HG03469 (cell line): ENCODE measurements at regions not wholly inside any gene's neighbourhood (a gene's known extent, or its start where the extent isn't known, plus 50 kb on each side); places are given as distances from the start of the nearest gene placed in this dataset.
"Not testable (repeated sequence)": the region's sequence is repeated elsewhere in the genome, so short reads cannot be mapped to it uniquely, and the experiment has no call there.

Experiments
- ATAC-seq: cut with Tn5 transposase; IDR thresholded peaks from one replicate; pipeline ENCODE4 v1.9.1; 2021; ENCODE audit warnings: mild to moderate bottlenecking, moderate library complexity, moderate number of reproducible peaks; ENCODE audit not compliant: unreplicated experiment

- peak; percentile 25 for ATAC-seq
Observed at GRCh38 chr10:29734962-29735627, 100.3 kb upstream of the SVIL start.

GRCh38 chr10:29734640-29734961 is 99.8 kb upstream of the SVIL start:
- no peak for ATAC-seq

GRCh38 chr10:29733323-29733722 is 98.6 kb upstream of the SVIL start:
- no peak for ATAC-seq

- ATAC-seq, result no peak
Observed at GRCh38 chr10:29732918-29733317, 98.1 kb upstream of the SVIL start.

- ATAC-seq, result no peak
Observed at GRCh38 chr10:29731760-29732159, 97.0 kb upstream of the SVIL start.

- ATAC-seq, result no peak
Observed at GRCh38 chr10:29730969-29731368, 96.2 kb upstream of the SVIL start.

- ATAC-seq, result no peak
Observed at GRCh38 chr10:29730458-29730857, 95.7 kb upstream of the SVIL start.

GRCh38 chr10:29728541-29729049 is 93.8 kb upstream of the SVIL start:
- no peak for ATAC-seq

GRCh38 chr10:29725927-29726326 is 91.2 kb upstream of the SVIL start:
- ATAC-seq, result not testable (repeated sequence)

- no peak for ATAC-seq
Observed at GRCh38 chr10:29725133-29725720, 90.5 kb upstream of the SVIL start.

- ATAC-seq, result no peak
Observed at GRCh38 chr10:29723726-29724125, 89.0 kb upstream of the SVIL start.

GRCh38 chr10:29722777-29723176 is 88.0 kb upstream of the SVIL start:
- ATAC-seq, result no peak

- no peak for ATAC-seq
Observed at GRCh38 chr10:29720149-29720548, 85.4 kb upstream of the SVIL start.

GRCh38 chr10:29719281-29719675 is 84.5 kb upstream of the SVIL start:
- no peak for ATAC-seq

- no peak for ATAC-seq
Observed at GRCh38 chr10:29715296-29715695, 80.5 kb upstream of the SVIL start.

- ATAC-seq, result no peak
Observed at GRCh38 chr10:29714096-29714874, 79.5 kb upstream of the SVIL start.

- no peak for ATAC-seq
Observed at GRCh38 chr10:29713450-29713849, 78.7 kb upstream of the SVIL start.

GRCh38 chr10:29712108-29712507 is 77.3 kb upstream of the SVIL start:
- ATAC-seq, result no peak

- ATAC-seq, result no peak
Observed at GRCh38 chr10:29710128-29710527, 75.4 kb upstream of the SVIL start.

- ATAC-seq, result no peak
Observed at GRCh38 chr10:29709484-29710002, 74.8 kb upstream of the SVIL start.

GRCh38 chr10:29703271-29703670 is 68.5 kb upstream of the SVIL start:
- ATAC-seq, result no peak
